ENCODE measurements at regions not wholly inside any gene's neighbourhood (a gene's known extent, or its start where the extent isn't known, plus 50 kb on each side); places are given as distances from the start of the nearest gene placed in this dataset.

- POLR2A ChIA-PET: no interaction called here
- Mint-ChIP-seq H3K4me1 (no peaks in the 10 kb centered on the region; the same call in 1 of the 2 replicates), H3K36me3 (no peaks in the 10 kb centered on the region), H3K9me3 (peaks cover 14% of the 10 kb centered on the region), H3K27me3 (ENCODE audit: low read depth) (no peaks in the 10 kb centered on the region), H3K27ac (no peak overlapping the region), H3K4me3 (no peak overlapping the region)
- CTCF ChIA-PET: no interaction called here
- no peak for ATAC-seq
- DNase-seq (ENCODE audit: low spot score): no peak
- TF ChIP-seq, protein P1, sequence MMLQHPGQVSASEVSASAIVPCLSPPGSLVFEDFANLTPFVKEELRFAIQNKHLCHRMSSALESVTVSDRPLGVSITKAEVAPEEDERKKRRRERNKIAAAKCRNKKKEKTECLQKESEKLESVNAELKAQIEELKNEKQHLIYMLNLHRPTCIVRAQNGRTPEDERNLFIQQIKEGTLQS (CRISPR knock-in tag; conservative IDR thresholded peaks at IDR 0.05): no peak
- no peak for TF ChIP-seq TEAD1 (CRISPR knock-in tag; IDR thresholded peaks at IDR 0.05)
- TF ChIP-seq, protein P2, sequence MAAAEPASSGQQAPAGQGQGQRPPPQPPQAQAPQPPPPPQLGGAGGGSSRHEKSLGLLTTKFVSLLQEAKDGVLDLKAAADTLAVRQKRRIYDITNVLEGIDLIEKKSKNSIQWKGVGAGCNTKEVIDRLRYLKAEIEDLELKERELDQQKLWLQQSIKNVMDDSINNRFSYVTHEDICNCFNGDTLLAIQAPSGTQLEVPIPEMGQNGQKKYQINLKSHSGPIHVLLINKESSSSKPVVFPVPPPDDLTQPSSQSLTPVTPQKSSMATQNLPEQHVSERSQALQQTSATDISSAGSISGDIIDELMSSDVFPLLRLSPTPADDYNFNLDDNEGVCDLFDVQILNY (CRISPR knock-in tag; IDR thresholded peaks at IDR 0.05): no peak
- TF ChIP-seq SMAD3 (CRISPR knock-in tag; IDR thresholded peaks at IDR 0.05; ENCODE audit: borderline replicate concordance): no peak
- TF ChIP-seq, protein P3, sequence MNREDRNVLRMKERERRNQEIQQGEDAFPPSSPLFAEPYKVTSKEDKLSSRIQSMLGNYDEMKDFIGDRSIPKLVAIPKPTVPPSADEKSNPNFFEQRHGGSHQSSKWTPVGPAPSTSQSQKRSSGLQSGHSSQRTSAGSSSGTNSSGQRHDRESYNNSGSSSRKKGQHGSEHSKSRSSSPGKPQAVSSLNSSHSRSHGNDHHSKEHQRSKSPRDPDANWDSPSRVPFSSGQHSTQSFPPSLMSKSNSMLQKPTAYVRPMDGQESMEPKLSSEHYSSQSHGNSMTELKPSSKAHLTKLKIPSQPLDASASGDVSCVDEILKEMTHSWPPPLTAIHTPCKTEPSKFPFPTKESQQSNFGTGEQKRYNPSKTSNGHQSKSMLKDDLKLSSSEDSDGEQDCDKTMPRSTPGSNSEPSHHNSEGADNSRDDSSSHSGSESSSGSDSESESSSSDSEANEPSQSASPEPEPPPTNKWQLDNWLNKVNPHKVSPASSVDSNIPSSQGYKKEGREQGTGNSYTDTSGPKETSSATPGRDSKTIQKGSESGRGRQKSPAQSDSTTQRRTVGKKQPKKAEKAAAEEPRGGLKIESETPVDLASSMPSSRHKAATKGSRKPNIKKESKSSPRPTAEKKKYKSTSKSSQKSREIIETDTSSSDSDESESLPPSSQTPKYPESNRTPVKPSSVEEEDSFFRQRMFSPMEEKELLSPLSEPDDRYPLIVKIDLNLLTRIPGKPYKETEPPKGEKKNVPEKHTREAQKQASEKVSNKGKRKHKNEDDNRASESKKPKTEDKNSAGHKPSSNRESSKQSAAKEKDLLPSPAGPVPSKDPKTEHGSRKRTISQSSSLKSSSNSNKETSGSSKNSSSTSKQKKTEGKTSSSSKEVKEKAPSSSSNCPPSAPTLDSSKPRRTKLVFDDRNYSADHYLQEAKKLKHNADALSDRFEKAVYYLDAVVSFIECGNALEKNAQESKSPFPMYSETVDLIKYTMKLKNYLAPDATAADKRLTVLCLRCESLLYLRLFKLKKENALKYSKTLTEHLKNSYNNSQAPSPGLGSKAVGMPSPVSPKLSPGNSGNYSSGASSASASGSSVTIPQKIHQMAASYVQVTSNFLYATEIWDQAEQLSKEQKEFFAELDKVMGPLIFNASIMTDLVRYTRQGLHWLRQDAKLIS (CRISPR knock-in tag; IDR thresholded peaks at IDR 0.05; ENCODE audit: borderline replicate concordance): no peak
- TF ChIP-seq CREM (CRISPR knock-in tag; IDR thresholded peaks at IDR 0.05): no peak
- TF ChIP-seq MXD4 (CRISPR knock-in tag; IDR thresholded peaks at IDR 0.05; ENCODE audit: borderline replicate concordance): no peak
- TF ChIP-seq ETV6 (CRISPR knock-in tag; IDR thresholded peaks at IDR 0.05): no peak
- TF ChIP-seq GRHL2 (CRISPR knock-in tag; IDR thresholded peaks at IDR 0.05; ENCODE audit: insufficient replicate concordance, severe bottlenecking): no peak
- TF ChIP-seq, protein P4, sequence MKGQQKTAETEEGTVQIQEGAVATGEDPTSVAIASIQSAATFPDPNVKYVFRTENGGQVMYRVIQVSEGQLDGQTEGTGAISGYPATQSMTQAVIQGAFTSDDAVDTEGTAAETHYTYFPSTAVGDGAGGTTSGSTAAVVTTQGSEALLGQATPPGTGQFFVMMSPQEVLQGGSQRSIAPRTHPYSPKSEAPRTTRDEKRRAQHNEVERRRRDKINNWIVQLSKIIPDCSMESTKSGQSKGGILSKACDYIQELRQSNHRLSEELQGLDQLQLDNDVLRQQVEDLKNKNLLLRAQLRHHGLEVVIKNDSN (CRISPR knock-in tag; IDR thresholded peaks at IDR 0.05): no peak
- no peak for TF ChIP-seq KAT7 (CRISPR knock-in tag; IDR thresholded peaks at IDR 0.05; ENCODE audit: borderline replicate concordance)
Observed at GRCh38 chr5:12183003-12183402, 278.8 kb upstream of the CTNND2 start.

DNA sequence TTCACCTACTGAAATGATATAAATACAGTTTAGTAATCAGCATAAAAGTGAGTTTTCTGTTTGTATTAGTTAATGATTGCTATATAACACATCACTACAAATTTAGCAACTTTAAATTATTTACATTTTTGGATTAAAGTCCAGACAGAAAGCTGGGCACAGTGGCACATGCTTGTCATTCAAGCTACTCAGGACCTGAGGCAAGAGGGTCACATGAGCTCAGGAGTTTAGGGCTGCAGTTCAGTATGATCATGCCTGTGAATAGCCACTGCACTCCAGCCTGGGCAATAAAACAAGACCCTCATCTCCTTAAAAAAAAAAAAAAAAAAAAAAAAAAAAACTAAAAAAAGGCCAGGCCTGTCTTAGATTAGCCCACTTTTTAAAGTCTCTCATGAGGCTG lies 273.6 kb upstream of the CTNND2 start:
- H3K4me3 Mint-ChIP-seq: no peak overlapping the region
- H3K36me3 Mint-ChIP-seq: no peaks in the 10 kb centered on the region
- DNase-seq (ENCODE audit: low spot score) (no peak), ATAC-seq (no peak)
- H3K27ac Mint-ChIP-seq: no peak overlapping the region
- ChIA-PET POLR2A (interaction anchor here (0.6 kb wide), 1 partner anchor 80 kb away, joined by 7 read pairs; no protein-coding TSS in a partner anchor), CTCF (no interaction called here)
- peaks cover 8% of the 10 kb centered on the region for H3K9me3 Mint-ChIP-seq
- peaks cover 40% of the 10 kb centered on the region for H3K4me1 Mint-ChIP-seq
- no peaks in the 10 kb centered on the region for H3K27me3 Mint-ChIP-seq (ENCODE audit: low read depth)
- no peak for TF ChIP-seq FOXK1 (CRISPR knock-in tag; IDR thresholded peaks at IDR 0.05)
- TF ChIP-seq JUN (CRISPR knock-in tag; IDR thresholded peaks at IDR 0.05): no peak
- no peak for TF ChIP-seq ZBTB43 (CRISPR knock-in tag; IDR thresholded peaks at IDR 0.05)
- no peak for TF ChIP-seq PRDM15 (CRISPR knock-in tag; IDR thresholded peaks at IDR 0.05)
- no peak for TF ChIP-seq GABPB1 (CRISPR knock-in tag; IDR thresholded peaks at IDR 0.05)
- TF ChIP-seq, protein P5, sequence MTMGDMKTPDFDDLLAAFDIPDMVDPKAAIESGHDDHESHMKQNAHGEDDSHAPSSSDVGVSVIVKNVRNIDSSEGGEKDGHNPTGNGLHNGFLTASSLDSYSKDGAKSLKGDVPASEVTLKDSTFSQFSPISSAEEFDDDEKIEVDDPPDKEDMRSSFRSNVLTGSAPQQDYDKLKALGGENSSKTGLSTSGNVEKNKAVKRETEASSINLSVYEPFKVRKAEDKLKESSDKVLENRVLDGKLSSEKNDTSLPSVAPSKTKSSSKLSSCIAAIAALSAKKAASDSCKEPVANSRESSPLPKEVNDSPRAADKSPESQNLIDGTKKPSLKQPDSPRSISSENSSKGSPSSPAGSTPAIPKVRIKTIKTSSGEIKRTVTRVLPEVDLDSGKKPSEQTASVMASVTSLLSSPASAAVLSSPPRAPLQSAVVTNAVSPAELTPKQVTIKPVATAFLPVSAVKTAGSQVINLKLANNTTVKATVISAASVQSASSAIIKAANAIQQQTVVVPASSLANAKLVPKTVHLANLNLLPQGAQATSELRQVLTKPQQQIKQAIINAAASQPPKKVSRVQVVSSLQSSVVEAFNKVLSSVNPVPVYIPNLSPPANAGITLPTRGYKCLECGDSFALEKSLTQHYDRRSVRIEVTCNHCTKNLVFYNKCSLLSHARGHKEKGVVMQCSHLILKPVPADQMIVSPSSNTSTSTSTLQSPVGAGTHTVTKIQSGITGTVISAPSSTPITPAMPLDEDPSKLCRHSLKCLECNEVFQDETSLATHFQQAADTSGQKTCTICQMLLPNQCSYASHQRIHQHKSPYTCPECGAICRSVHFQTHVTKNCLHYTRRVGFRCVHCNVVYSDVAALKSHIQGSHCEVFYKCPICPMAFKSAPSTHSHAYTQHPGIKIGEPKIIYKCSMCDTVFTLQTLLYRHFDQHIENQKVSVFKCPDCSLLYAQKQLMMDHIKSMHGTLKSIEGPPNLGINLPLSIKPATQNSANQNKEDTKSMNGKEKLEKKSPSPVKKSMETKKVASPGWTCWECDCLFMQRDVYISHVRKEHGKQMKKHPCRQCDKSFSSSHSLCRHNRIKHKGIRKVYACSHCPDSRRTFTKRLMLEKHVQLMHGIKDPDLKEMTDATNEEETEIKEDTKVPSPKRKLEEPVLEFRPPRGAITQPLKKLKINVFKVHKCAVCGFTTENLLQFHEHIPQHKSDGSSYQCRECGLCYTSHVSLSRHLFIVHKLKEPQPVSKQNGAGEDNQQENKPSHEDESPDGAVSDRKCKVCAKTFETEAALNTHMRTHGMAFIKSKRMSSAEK (CRISPR knock-in tag; IDR thresholded peaks at IDR 0.05; ENCODE audit: borderline replicate concordance): no peak
- no peak for TF ChIP-seq ZNF138 (CRISPR knock-in tag; conservative IDR thresholded peaks at IDR 0.05)
- no peak for TF ChIP-seq ZNF317 (CRISPR knock-in tag; IDR thresholded peaks at IDR 0.05; ENCODE audit: borderline replicate concordance, low read depth)
- no peak for TF ChIP-seq ZNF219 (CRISPR knock-in tag; IDR thresholded peaks at IDR 0.05; ENCODE audit: borderline replicate concordance)
- TF ChIP-seq SMAD4 (CRISPR knock-in tag; IDR thresholded peaks at IDR 0.05): no peak

Data from WTC11 (cell line).